Dedifferentiated amniotic fluid mesenchymal stem cell (primary cell): ENCODE measurements at regions not wholly inside any gene's neighbourhood (a gene's known extent, or its start where the extent isn't known, plus 50 kb on each side); places are given as distances from the start of the nearest gene placed in this dataset.
"Not testable (repeated sequence)": the region's sequence is repeated elsewhere in the genome, so short reads cannot be mapped to it uniquely, and the experiment has no call there.

Experiments used
- DNase-seq: peaks from one replicate; pipeline ENCODE4 v3.0.0-alpha.2; 2016; ENCODE audit errors: extremely low spot score

GRCh38 chr10:30531751-30532530, 97.6 kb downstream of the LYZL2 start:
- DNase-seq, result no peak

- DNase-seq, result no peak
Measured at GRCh38 chr10:30529373-30529998, 95.5 kb downstream of the MAP3K8 start.

- no peak for DNase-seq
Measured at GRCh38 chr10:30528429-30528786, 94.4 kb downstream of the MAP3K8 start.

- DNase-seq, result no peak
Measured at GRCh38 chr10:30527623-30528428, 93.8 kb downstream of the MAP3K8 start.

GRCh38 chr10:30522661-30523078, 88.7 kb downstream of the MAP3K8 start:
- not testable (repeated sequence) for DNase-seq

- no peak for DNase-seq
Measured at GRCh38 chr10:30518907-30519306, 84.9 kb downstream of the MAP3K8 start.
